ENCODE measurements at regions not wholly inside any gene's neighbourhood (a gene's known extent, or its start where the extent isn't known, plus 50 kb on each side); places are given as distances from the start of the nearest gene placed in this dataset.

GRCh38 chr9:27633764-27634163, 60.5 kb upstream of the C9orf72 start:
- Histone ChIP-seq H3K23ac (ENCODE audit: low read depth, low read length) (no peak overlapping the region), H3K27ac (ENCODE audit: insufficient read depth, low read length) (no peak overlapping the region), H2BK15ac (ENCODE audit: low read depth, low read length) (no peak overlapping the region), H3K4ac (ENCODE audit: low read depth, low read length) (no peak overlapping the region), H3K79me1 (ENCODE audit: low read depth in 1 of 2, low read length in 2 of 2) (no peaks in the 10 kb centered on the region), H2AK9ac (replicated peaks; ENCODE audit: low read depth, low read length, poor library complexity) (no peak overlapping the region), H4K20me1 (ENCODE audit: insufficient read depth, low read length) (no peaks in the 10 kb centered on the region), H3K9me3 (ENCODE audit: control insufficient read depth, insufficient read depth, low read length) (no peaks in the 10 kb centered on the region), H2BK120ac (ENCODE audit: low read depth, low read length) (no peak overlapping the region), H4K91ac (ENCODE audit: insufficient read depth, low read depth, low read length) (no peak overlapping the region), H3K27me3 (ENCODE audit: control insufficient read depth, insufficient read depth, low read length) (no peaks in the 10 kb centered on the region), H2AK5ac (ENCODE audit: low read depth, low read length) (no peak overlapping the region), H3K4me1 (ENCODE audit: control insufficient read depth, insufficient read depth, low read length) (no peaks in the 10 kb centered on the region), H3K18ac (ENCODE audit: low read depth, low read length) (no peak overlapping the region), H3K4me2 (ENCODE audit: low read depth, low read length) (no peak overlapping the region), H3K9ac (ENCODE audit: low read depth, low read length) (no peak overlapping the region), H3K9me1 (ENCODE audit: insufficient read depth, low read length) (no peaks in the 10 kb centered on the region), H3K36me3 (ENCODE audit: control insufficient read depth, insufficient read depth, low read length) (no peaks in the 10 kb centered on the region), H2BK5ac (ENCODE audit: low read depth, low read length, poor library complexity, severe bottlenecking) (no peak overlapping the region), H3K4me3 (ENCODE audit: insufficient read depth, low read depth, low read length) (no peak overlapping the region), H3K14ac (replicated peaks; ENCODE audit: low read depth, low read length) (no peak overlapping the region), H4K5ac (ENCODE audit: low read depth, low read length) (no peak overlapping the region), H3K56ac (ENCODE audit: extremely low read depth, insufficient read depth, low read length) (no peak overlapping the region), H2BK20ac (ENCODE audit: low read depth, low read length) (no peak overlapping the region), H4K8ac (ENCODE audit: low read depth in 2 of 2, low read length in 2 of 2) (no peak overlapping the region), H2AFZ (replicated peaks; ENCODE audit: low read length, poor library complexity) (no peak overlapping the region)
- no peak for ATAC-seq (ENCODE audit: low read depth)
- no peak for DNase-seq
- dilution Hi-C loops (cut with HindIII; ENCODE audit: low sequenced_read_pairs, unreplicated experiment) = no loop called here
- intact Hi-C loops (cut with micrococcal nuclease) = no loop called here
- POLR2A ChIA-PET (ENCODE audit: unreplicated experiment) = no interaction called here
- CTCF ChIA-PET = no interaction called here
- no CpG with 5 or more reads among the region's 4 CpGs for WGBS, 2 experiments (ENCODE audit: extremely low coverage in 2 of 2, insufficient read length in 1 of 2)
- TF ChIP-seq MXI1 (IDR thresholded peaks at IDR 0.05; ENCODE audit: borderline replicate concordance, low read depth, low read length) (no peak), ELK1 (IDR thresholded peaks at IDR 0.05; ENCODE audit: borderline replicate concordance, low read depth, low read length) (no peak), RCOR1 (IDR thresholded peaks at IDR 0.05; ENCODE audit: insufficient replicate concordance, low read length) (no peak), CHD1 (IDR thresholded peaks at IDR 0.05; ENCODE audit: low read depth, low read length) (no peak), NFE2L2 (IDR thresholded peaks at IDR 0.05; ENCODE audit: low read depth, low read length) (no peak), SMC3 (IDR thresholded peaks at IDR 0.05; ENCODE audit: low read depth, low read length) (no peak), FOS (IDR thresholded peaks at IDR 0.05; ENCODE audit: low read depth, low read length) (no peak), BHLHE40 (IDR thresholded peaks at IDR 0.05; ENCODE audit: low read depth, low read length) (no peak)
- BruUV-seq (replicated peaks) = no TSS peak
- in situ Hi-C loops (cut with MboI; ENCODE audit: low sequenced_read_pairs) = no loop called here
